ENCODE measurements at regions not wholly inside any gene's neighbourhood (a gene's known extent, or its start where the extent isn't known, plus 50 kb on each side); places are given as distances from the start of the nearest gene placed in this dataset.

DNA sequence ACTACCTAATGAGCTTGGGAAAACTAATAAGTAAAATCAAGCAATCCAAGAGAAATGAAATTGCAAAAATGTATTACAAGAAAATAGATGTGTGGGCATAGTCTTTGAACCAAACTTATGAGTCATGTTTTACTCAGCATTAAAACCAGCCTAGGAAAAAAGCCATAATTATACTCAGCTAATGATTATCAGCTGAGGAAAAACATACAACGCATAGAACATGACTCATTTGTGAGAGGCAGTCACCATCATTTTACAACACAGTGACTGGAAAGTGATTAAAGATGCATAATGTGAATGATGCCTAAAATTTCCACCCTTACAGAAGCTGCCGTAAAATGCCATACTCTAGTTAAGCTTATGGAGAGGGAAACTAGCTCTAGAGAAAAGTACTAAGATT lies 238.0 kb upstream of the EOMES start:
- DNase-seq = no peak

DNA sequence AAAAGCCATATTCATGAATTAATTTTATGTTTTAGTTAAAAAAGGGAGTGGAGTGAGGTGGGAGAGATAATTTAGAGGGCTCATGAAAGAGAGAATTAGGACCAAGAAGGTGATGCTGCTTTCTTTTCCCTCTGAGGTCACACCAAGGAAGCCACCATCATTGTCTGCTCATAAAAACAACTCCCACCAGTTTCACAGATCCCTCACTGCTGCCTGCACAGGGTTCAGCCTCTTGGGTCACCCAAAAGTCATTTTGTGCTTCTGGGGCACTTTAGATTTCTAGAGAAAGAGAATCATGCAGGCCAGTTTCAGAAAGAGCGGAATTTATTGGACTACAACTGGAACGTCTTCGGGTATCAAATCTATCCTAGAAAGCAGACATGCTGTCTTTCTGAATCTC lies 241.4 kb upstream of the EOMES start:
- DNase-seq = no peak

DNA sequence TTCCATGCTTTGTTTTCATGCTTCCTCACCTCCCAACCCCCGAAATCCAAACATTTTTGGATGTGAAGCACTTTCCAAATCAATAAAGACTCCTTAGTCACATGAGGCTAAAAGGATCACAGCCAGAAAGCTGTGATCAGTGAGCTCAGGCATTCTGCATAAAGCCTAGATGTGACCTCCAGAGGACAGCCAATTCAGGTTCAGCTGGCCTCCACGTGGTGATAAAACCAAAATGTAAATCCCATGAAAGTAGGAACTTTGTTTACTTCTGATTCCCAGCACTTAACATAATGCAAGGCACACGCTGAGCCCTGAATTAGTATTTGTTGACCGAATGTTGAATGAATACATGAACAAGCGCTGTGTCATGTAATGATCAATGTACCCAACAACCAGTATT lies 249.5 kb upstream of the EOMES start:
- no peak for DNase-seq

DNA sequence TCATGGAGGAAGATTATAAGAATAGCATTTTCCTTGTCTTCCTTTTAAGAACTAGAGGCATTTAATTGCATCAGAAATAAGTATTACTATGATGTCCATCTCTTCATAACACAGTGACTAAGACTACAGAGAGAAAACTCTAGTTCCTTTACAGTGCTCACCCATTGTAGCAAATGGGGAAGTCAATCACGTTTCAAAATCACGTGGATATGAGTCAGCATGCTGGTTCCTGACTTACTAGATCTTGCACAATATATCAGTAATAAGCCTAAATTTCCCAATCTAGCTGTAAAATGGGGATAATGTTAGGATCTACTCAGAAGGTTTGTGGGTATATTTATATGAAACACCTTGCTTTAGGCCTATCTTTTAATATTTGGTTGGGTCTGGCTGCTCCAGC lies 254.8 kb upstream of the EOMES start:
- DNase-seq = no peak

DNA sequence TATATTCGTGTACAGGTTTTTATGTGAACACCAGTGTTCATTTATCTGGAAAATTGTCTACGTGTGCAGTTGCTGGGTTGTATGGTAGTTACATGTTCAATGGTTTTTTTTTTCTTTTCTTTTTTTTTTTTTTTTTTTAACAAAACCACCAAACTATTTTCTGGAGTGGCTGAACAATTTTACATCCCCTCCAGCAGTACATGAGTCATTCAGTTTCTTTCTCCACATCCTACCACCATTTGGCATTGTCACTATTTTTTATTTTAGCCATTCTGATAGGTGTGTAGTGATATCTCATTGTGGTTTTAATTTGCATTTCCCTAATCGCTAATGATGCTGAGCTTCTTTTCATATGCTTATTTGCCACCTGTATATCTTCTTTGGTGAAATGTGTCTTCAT lies 256.3 kb upstream of the EOMES start:
- no peak for DNase-seq

DNA sequence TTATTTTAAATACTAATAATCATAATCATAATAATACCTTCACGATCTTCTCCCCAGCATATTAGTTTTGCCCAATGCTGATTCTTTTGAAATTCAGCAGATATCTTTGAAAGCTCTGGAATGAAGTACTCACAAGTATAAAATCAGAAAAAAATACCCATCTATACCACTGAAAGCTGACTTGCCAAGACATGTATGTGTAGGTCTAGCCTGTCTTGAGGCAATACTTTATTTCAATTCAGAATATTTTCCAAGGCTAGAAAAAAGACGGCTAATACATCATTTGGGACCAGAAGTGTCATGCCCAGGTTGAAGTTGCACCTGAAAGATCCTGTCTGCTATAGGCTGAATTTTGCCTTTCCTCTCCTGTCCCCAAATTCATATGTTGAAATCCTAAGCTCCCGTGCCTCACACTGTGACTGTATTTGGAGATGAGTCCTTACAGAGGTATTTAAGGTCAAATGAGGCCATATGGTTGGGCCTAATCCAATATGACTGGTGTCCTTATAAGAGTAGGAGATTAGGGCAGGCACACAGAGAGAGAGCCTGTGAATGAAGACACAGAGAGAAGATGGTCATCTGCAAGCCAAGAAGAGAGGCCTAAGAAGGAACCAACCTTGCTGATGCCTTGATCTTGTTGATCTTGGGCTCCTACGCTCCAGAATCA lies 255.9 kb upstream of the CMC1 start:
- DNase-seq = no peak

DNA sequence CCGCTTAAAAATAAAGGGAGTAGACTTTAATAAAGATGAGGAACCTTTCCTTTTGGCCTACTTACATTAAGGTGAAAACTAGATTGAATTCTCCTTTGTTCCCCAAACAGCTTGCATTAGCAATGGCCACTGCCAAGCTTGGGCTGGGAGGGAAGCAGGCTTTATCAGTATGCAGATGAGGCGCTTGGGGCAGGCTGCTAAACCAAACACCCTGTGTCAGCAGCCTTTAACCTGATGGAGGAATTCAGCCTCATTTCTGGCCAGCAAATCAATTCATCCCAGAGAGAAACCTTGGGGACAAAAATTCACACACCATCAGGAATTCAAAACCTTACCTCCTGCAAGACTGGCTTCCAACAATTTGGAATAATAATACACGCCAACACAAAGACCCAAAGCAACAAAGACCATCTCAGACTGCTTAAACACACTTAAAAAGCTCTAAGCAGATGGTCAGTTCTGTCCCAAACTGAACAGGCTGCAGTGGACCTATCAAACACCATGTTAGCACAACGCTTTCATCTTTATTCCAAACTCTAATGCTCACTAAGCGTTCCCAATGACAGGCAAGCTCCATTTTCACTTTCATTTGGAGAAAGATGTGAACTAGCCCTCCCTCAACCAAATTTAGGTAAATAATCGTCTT lies 255.1 kb upstream of the CMC1 start:
- no peak for DNase-seq

DNA sequence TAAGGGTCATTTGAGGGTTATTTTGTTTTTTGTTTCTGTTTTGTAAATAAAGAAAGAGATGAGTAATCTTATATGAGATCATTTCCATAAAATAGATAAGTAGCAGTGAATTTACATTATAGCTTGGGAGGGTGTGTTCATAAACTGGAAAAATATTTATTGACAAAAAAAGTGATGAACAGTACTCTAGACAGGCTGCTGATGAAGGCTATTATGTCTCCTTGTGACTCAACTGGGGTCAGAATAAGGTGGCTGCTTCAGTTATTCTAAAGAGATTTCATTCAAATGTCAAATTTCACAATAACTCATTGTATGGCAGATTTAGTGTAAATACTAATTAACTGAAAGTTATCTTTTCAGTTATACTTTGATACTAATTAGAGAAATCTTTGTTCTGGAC lies 251.1 kb upstream of the CMC1 start:
- DNase-seq = no peak

DNA sequence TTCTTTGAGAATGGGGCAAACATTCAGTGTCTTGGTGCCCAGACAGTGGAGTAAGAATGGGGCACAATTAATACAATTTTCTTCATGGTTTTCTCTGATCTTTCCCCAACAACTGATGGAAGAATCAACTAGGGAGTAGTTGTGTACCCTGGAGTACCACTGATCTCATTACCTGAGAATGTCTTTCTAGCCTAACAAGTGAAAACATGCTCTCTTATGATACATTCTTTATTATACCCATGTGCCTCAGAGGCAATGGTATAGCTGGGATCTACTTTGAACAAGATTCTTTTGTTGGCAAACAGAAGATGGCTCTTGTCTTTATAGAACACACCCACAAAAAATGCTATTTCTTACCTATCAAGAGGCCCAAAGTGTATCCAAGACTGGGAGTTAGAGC lies 250.6 kb upstream of the CMC1 start:
- DNase-seq = no peak

DNA sequence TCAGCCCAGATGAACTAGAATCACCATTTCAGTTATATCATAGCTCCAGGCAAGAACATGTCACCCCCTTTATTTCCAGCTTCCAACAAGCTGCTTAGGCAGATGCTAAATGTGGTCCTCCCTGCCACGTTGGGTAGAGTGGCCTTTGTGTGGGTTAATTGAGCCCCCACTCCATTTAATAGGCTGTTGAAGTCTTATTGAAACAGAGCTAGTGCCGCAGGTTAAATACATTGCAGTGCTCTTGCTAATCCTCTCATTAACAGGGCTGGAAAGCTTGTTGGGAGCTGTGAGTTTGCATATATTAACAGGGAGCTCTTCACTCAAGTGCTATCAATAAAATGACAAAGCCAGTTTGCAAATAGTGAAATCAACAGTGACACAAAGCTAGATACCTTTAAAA lies 248.4 kb upstream of the CMC1 start:
- no peak for DNase-seq

DNA sequence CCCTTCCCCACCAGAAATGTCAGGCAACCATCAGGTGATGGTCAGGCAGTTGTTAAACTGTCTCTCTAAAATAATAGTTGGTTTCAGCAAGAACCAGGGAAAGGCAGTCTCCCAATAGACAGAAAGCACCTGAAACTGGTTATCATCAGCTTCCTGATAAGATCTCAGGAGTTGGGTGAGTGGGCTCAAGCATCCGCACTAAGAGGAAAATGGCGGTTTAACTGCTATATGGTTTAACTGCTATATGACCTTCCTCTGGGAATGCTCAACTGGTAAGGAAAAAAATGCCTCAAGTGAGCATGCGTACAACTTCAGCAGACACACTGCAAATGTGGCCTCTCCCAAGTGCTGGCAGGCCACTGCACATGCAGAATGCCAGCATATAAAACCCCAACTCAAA lies 240.8 kb upstream of the CMC1 start:
- no peak for DNase-seq

DNA sequence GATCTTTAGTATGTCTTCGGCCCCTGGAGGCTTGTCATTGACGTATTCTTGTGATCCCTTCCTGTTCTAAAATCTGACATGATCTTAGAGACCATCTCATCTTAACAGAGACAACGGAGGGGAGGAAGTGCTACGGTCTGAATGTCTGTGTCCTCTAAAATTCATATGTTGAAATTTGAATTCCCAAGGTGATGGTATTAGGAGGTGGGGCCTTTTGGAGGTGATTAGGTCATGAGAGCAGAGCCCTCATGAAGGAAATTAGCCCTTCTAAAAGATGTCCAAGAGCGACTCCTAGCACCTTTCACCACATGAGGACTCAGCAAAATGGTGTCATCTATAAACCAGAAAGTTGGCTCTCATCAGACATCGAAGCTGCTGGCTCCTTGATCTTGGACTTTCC lies 233.2 kb upstream of the CMC1 start:
- no peak for DNase-seq

DNA sequence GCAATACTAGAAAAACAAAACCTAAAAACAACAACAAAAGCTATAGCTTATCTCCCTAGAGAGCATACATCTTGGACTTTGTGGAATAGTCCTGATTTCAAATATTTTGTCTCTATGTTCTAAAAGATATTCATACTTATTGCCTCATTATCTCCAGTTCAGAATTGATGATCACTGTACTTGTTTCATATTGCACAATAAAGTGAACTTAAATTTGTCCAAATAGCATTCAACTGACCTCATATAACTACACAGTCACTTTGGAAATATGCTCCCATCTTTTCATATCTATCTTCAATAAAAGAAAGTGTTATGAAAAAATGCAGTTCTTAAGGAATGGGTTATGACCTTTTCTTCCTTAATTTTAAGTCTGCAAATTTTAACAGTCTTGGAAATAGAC lies 228.6 kb upstream of the CMC1 start:
- no peak for DNase-seq

DNA sequence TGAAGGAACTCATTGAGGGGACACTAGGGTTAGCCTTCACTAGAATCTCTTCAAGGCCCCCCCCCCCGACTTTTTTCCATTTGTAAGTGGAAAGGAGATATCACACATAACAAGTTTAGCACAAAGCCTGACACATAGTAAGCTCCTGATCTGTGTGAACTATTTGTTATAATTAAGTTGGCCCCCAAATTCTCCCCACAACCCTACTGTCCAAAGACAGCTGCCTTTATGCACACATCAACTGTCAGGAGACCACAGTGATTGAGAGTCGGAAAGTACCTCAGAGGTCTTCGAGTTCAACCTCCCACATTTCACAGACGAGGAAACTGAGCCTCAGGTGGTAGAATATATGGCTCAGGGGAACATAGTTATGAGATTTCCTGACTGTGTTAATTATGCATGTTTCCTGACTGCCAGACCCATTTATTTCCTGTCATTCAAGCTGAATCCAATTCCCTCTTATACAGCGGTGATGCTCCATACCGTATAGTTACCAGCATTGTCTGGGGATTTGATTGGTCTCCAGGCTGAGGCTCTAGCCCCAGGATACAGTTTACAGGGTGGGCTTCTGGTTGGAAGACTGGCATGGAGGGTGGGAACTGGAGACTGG lies 227.4 kb upstream of the CMC1 start:
- DNase-seq = no peak

DNA sequence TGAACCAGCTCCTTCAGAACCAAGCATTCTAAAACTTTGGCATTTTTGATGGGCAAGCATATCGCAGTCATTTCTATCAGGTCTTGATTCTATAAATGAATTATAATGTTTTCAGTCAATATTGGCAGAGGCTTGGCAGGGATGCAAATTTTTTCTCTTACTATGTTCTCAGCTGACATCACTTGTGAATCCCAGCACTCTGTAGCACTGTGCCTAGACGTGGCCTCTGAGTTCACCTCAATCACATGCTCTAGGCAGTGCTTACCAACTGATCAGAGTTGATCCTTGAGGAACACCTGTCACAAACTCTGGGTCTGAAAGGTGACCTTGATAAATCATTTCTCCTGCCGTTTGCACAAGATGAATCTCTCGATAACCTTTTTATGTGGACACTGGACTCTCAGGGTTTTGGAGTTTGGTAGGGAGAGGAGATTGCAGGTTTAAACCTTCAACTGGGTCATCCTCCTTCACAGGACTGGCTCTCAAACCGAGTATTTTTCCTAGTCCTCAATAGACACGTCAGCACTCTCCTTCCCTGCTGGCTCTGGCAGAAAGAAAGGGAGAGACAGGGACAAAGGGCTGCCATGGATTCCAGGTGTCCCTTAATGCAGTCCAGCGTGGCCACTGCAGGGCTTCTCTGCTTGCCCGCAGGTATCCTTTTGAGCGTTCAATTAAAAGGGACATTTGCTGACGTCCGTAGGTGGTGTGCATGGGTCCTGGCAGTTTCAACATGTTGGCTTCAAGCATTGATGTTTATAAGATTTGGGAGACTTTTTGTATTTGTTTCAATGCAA lies 222.3 kb upstream of the CMC1 start:
- no peak for DNase-seq

DNA sequence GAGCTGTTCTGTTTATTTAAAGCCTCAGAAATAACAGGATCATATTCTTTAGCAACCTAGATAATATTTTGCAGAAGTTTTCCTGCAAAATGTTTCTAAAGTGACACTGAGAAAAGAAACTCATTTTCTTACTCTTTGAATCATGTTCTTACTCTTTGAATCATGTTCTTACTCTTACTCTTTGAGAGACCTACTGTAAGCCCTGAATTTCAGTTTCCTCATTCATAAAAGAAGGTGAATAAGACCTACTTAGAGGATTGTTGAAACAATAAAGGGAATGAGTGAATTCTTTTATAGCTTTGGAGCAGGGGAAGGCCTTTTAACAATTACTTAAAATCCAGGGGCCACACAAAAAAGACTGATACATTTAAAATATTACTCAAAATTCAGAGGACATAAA lies 221.7 kb upstream of the CMC1 start:
- no peak for DNase-seq

DNA sequence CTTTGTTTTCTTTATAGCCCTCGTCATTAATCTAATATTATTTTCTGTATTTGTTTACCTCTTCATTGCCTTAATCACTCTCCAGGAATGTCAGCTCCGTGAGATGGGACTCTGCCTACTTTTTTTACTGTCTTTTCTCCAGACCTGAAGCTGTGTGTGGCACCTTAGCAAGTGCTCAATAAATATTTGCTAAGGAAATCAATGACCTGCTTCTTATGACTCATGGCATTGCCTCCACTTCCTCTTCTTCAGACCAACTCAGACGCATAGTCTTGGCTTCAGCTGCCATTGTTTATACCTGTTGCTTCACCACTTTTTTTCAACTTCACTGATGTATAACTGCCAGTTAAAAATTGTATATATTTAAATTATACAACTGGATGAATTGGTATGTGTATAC lies 218.5 kb upstream of the CMC1 start:
- no peak for DNase-seq

DNA sequence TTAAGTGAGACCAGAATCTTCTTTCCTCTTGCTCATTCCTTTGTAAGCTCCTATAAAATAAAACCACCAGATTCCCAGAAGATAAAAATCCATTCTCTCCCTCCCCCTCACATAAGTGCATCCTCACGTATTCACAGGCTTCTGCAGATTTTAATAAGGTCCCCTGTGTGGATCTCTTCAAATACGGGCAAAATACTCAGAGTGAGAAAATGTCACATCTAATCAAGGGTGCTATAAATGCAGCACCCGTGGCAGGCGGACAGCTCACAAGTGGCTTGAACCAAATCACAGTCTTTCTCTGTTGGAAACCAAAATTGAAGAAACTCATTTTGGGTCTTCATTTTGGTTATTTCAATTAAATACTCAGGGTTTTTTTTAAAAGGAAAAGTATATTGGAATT lies 212.9 kb upstream of the CMC1 start:
- no peak for DNase-seq

DNA sequence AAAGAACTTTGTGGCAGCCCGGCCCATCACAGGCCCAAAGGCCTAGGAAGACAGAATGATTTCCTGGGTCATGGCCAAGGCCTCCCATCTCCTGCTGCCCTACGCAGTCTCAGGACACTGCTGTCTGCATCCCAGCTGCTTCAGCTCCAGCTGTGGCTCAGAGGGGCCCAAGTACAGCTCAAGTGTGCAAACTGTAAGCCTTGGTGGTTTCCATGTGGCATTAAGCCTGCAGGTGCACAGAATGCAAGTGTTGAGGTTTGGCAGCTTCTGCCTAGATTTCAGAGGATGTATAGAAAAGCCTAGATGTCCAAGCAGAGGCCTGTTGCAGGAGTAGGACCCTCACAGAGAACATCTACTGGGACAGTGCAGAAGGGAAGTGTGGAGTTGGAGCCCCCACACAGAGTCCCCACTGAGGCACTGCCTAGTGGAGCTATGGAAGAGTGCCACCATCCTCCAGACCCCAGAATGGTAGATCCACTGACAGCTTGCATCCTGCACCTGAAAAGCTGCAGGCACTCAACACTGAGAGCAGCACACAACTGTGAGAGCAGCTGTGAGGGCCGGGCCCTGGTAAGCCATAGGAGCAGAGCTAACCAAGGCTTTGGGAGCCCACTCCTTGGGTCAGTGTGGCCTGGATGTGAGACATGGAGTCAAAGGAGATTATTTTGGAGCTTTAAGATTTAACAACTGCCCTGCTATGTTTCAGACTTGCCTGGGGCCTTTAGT lies 208.2 kb upstream of the CMC1 start:
- DNase-seq = no peak

DNA sequence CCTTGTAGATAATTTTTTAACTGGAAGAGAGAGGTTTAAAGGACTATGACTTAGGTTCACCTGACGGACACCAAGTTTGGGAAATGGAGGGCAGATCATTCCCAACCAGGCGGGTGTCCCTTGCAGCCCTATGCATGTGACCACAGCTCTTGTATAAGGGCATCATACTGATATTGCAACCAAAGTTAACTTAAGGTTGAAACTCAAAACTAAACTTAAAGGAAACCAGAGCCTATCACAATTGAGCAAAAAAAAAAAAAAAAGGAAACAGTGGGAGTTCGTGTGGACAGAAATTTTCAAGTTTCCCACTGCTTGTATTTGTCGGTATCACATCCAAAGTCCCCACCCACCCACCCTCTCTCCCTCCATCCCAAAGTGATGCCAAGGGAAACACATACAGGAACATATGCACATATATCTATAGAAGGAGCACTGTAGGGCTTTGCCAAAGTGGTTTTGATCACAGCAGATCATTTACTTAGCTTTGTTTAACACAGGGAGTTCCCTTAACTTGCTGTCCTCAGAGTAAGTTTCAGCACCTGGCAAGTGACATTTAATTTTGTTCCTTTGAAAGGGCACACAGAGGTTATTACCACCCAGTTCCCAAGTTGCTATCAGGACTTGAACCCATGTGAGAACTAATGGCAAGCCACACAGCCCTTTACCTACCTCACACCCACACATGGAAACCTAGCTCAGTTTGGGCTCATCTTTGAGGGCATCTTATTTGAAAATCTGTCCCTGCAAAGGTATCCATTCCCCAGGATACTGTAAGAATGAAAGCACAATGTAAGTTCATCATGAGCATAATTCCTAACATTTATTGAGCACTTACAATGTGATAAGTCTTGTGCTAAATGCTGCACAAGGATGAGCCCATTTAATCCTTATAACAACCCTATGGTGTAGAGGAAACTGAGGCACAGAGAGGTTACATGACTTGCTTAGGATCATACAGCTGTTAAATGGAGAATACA lies 204.5 kb upstream of the CMC1 start:
- no peak for DNase-seq

DNA sequence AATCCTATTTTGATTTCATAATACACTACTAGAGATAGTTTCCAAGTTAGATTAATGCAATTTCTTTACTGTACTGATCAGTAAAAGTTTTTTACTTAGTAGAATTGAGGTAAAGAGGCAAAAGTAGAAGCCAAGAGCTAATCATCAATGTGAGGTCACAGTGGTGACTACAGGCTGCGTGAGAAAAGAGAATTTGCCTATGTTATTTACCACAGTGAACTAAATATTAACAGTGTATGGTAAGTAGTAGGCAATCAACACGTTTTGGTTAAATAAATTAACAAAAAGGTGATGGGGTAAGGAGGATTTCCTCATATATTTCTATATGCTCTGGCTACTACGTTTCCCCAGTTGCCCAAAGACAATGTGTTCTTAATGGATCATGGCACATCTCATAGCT lies 202.2 kb upstream of the CMC1 start:
- no peak for DNase-seq

DNA sequence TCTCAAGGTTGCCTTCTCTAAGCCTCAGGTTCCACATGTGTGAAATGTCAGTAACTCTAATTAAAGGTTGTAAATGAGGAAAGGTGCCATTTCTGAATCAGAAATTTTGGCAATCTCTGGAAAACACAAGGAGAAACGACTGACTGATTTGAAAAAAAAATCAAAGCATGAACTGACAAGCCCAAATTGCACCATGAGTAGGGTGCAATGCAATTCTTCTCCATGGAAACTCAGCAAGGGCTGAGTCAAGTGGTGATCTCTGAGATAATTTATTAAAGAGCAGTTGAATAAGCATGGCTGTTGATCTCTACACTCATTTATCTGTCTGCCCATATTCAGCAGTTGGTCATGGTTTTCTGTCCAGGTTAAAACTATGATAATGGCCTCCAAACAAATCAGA lies 201.6 kb upstream of the CMC1 start:
- DNase-seq = no peak

Measured in NCI-H2171 treated with DMSO at 0.1 percent for 48 hours (cell line).